ENCODE measurements at regions not wholly inside any gene's neighbourhood (a gene's known extent, or its start where the extent isn't known, plus 50 kb on each side); places are given as distances from the start of the nearest gene placed in this dataset.

- Histone ChIP-seq H3K4me3 (no peak overlapping the region), H3K4me1 (peaks cover 9 to 21% (median 16%) of the 10 kb centered on the region in 4 donors), H3K27ac (peak overlapping the region in 3 of 4 donors; percentile 8 to 63 (median 19)), H3K27me3 (no peaks in the 10 kb centered on the region), H3K36me3 (no peaks in the 10 kb centered on the region), H3K9me3 (no peaks in the 10 kb centered on the region)
- ATAC-seq (ENCODE audit: low FRiP score in 2 of 2) (no peak), DNase-seq (no peak)
- 33 to 34% methylated on average over 14 of the region's 14 CpGs for WGBS, 2 donors
- TF ChIP-seq EP300 (IDR thresholded peaks at IDR 0.05) (peak in 1 of 4 donors; percentile 22), POLR2A (IDR thresholded peaks at IDR 0.05) (no peak), CTCF (IDR thresholded peaks at IDR 0.05) (no peak), POLR2AphosphoS5 (IDR thresholded peaks at IDR 0.05) (peak in 1 of 2 donors; percentile 37)
Observed at GRCh38 chr10:43965033-43965917, 316.6 kb upstream of the ZNF32 start.

DNA sequence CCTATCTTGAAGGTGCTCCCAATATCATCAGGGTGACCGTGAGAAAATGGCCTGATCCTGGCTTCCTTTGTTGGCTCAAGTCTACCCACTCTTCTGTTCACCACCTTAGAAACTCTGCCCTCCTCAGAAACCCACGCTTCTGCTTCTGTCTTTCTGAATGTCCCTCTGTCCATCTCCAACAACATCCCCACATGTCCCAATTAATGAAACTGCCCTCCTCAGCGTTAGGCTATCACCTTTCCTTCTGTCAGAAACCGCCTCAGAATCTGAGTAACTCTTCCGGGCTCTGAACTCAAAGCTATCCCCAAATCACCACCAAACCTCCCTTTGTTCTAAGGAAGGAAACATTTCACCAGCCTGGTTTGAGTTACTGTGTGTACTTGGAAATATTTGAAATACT lies 315.8 kb upstream of the ZNF32 start:
- Histone ChIP-seq H3K36me3 (no peaks in the 10 kb centered on the region), H3K27ac (peak overlapping the region in 3 of 4 donors; percentile 8 to 63 (median 19)), H3K4me1 (peaks cover 9 to 21% (median 16%) of the 10 kb centered on the region in 4 donors), H3K9me3 (no peaks in the 10 kb centered on the region), H3K27me3 (no peaks in the 10 kb centered on the region), H3K4me3 (no peak overlapping the region)
- 83 to 85% methylated on average over 5 of the region's 5 CpGs for WGBS, 2 donors
- no peak for TF ChIP-seq EP300 (IDR thresholded peaks at IDR 0.05)
- no peak for TF ChIP-seq CTCF (IDR thresholded peaks at IDR 0.05)
- no peak for TF ChIP-seq POLR2A (IDR thresholded peaks at IDR 0.05)
- TF ChIP-seq POLR2AphosphoS5 (IDR thresholded peaks at IDR 0.05): no peak
- no peak for ATAC-seq (ENCODE audit: low FRiP score in 2 of 2)
- no peak for DNase-seq

- ATAC-seq (ENCODE audit: low FRiP score in 2 of 2): no peak
- Histone ChIP-seq H3K27me3 (no peaks in the 10 kb centered on the region), H3K36me3 (no peaks in the 10 kb centered on the region), H3K4me3 (no peak overlapping the region), H3K9me3 (no peaks in the 10 kb centered on the region), H3K27ac (peak overlapping the region in 1 of 4 donors; percentile 63), H3K4me1 (peaks cover 9 to 21% (median 16%) of the 10 kb centered on the region in 4 donors)
- no peak for TF ChIP-seq CTCF (IDR thresholded peaks at IDR 0.05)
- no peak for TF ChIP-seq POLR2A (IDR thresholded peaks at IDR 0.05)
- no peak for TF ChIP-seq EP300 (IDR thresholded peaks at IDR 0.05)
- no peak for TF ChIP-seq POLR2AphosphoS5 (IDR thresholded peaks at IDR 0.05)
- DNase-seq: no peak
- WGBS, 2 donors: 66 to 76% methylated on average over 9 to 10 of the region's 10 CpGs
Observed at GRCh38 chr10:43963793-43964425, 315.2 kb upstream of the ZNF32 start.

- ATAC-seq (ENCODE audit: low FRiP score in 2 of 2) (no peak), DNase-seq (no peak)
- Histone ChIP-seq H3K27ac (no peak overlapping the region), H3K4me1 (peaks cover 9 to 21% (median 16%) of the 10 kb centered on the region in 4 donors), H3K9me3 (no peaks in the 10 kb centered on the region), H3K4me3 (no peak overlapping the region), H3K36me3 (no peaks in the 10 kb centered on the region), H3K27me3 (no peaks in the 10 kb centered on the region)
- TF ChIP-seq POLR2AphosphoS5 (IDR thresholded peaks at IDR 0.05) (no peak), POLR2A (IDR thresholded peaks at IDR 0.05) (no peak), EP300 (IDR thresholded peaks at IDR 0.05) (no peak), CTCF (IDR thresholded peaks at IDR 0.05) (no peak)
- 90% methylated on average over 2 of the region's 2 CpGs for WGBS, 2 donors
Observed at GRCh38 chr10:43963379-43963778, 314.7 kb upstream of the ZNF32 start.
